ENCODE measurements at regions not wholly inside any gene's neighbourhood (a gene's known extent, or its start where the extent isn't known, plus 50 kb on each side); places are given as distances from the start of the nearest gene placed in this dataset.
A peak's percentile ranks its signal among the peaks of the same experiment; 100 is the strongest.

DNA sequence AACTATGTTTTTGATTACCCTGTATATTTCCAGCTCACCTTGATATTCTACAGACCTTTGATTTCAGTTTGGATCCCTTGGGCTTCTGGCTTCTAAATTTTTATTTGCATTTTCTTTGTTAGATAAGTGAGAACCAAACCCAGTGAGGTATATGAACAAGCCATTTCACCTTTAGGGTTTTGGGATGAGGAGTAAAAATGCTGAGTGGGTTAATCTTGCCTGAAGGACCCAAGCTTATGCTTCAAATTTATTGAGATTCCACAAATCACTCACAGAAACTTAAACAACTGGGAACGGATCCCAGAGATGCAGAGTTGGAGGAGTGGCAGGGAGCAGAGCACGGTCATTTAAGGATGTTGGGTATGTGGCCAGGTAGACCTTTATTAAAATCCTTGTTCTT lies 263.3 kb upstream of the BMP2 start:
- Histone ChIP-seq H3K27me3 (ENCODE audit: control insufficient read depth, extremely low read depth, insufficient read depth, low read length) (no peaks in the 10 kb centered on the region), H3K9me1 (ENCODE audit: control insufficient read depth, extremely low read depth, insufficient read depth, low read length) (no peaks in the 10 kb centered on the region), H2AFZ (ENCODE audit: control insufficient read depth, low read length) (no peak overlapping the region), H3K4me2 (ENCODE audit: control insufficient read depth, extremely low read depth, insufficient read depth, low read depth, low read length) (no peak overlapping the region), H3K36me3 (ENCODE audit: control insufficient read depth in 2 of 2, extremely low read depth in 1 of 2, insufficient read depth in 2 of 2, low read length in 2 of 2) (no peaks in the 10 kb centered on the region), H3K9ac (ENCODE audit: control insufficient read depth, extremely low read depth, insufficient read depth, low read length) (no peak overlapping the region), H3K4me1 (ENCODE audit: control insufficient read depth, extremely low read depth, insufficient read depth, low read length) (peaks cover 9% of the 10 kb centered on the region), H3K9me3 (ENCODE audit: control insufficient read depth, low read depth, low read length) (no peaks in the 10 kb centered on the region), H3K4me3 (ENCODE audit: control insufficient read depth in 2 of 3, extremely low read depth in 1 of 3, insufficient read depth in 2 of 3, low read depth in 1 of 3, low read length in 3 of 3) (no peak overlapping the region), H4K20me1 (ENCODE audit: control insufficient read depth, extremely low read depth, insufficient read depth, low read length) (no peaks in the 10 kb centered on the region), H3K79me2 (ENCODE audit: control insufficient read depth, insufficient read depth, low read length) (no peaks in the 10 kb centered on the region), H3K27ac (ENCODE audit: control insufficient read depth, insufficient read depth, low read length) (no peak overlapping the region)
- no peak for TF ChIP-seq EZH2 (IDR thresholded peaks at IDR 0.05; ENCODE audit: low read length)
- DNase-seq (ENCODE audit: low read depth, low spot score) = no peak
- FAIRE-seq = no peak
- dilution Hi-C loops (cut with MboI; ENCODE audit: extremely low pct_ligation_motif_present, low sequenced_read_pairs) = no loop called here

DNA sequence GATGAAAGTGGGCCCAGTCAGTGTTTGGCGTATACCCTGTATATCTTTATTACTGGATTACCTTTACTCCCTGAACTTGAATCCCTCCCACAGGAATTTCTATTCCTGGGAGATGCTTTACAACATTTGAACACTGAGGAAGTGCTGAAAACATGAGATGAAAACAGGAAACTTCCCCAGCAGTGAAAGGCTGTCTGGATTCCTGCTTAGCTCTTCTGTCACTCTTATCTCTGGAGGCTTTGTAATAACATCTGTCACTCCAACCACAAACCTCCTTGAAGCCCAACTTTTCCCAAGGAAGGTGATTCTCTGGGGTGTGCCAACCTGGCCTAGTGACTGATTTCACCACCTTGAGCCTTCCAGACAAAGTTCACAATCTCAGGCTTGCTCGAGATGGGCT lies 264.5 kb upstream of the BMP2 start:
- no peak for DNase-seq (ENCODE audit: low read depth, low spot score)
- TF ChIP-seq, protein P1, sequence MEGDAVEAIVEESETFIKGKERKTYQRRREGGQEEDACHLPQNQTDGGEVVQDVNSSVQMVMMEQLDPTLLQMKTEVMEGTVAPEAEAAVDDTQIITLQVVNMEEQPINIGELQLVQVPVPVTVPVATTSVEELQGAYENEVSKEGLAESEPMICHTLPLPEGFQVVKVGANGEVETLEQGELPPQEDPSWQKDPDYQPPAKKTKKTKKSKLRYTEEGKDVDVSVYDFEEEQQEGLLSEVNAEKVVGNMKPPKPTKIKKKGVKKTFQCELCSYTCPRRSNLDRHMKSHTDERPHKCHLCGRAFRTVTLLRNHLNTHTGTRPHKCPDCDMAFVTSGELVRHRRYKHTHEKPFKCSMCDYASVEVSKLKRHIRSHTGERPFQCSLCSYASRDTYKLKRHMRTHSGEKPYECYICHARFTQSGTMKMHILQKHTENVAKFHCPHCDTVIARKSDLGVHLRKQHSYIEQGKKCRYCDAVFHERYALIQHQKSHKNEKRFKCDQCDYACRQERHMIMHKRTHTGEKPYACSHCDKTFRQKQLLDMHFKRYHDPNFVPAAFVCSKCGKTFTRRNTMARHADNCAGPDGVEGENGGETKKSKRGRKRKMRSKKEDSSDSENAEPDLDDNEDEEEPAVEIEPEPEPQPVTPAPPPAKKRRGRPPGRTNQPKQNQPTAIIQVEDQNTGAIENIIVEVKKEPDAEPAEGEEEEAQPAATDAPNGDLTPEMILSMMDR (optimal IDR thresholded peaks at IDR 0.05 in 1 of 3, IDR thresholded peaks at IDR 0.05 in 1 of 3, conservative IDR thresholded peaks at IDR 0.05 in 1 of 3; ENCODE audit: extremely low read depth in 1 of 3, insufficient read depth in 2 of 3, low read length in 3 of 3) = no peak
- TF ChIP-seq EZH2 (IDR thresholded peaks at IDR 0.05; ENCODE audit: low read length) = no peak
- H3K27me3 ChIP-seq (ENCODE audit: control insufficient read depth, extremely low read depth, insufficient read depth, low read length) = no peaks in the 10 kb centered on the region
- H2AFZ ChIP-seq (ENCODE audit: control insufficient read depth, low read length) = no peak overlapping the region
- no peaks in the 10 kb centered on the region for H4K20me1 ChIP-seq (ENCODE audit: control insufficient read depth, extremely low read depth, insufficient read depth, low read length)
- H3K4me1 ChIP-seq (ENCODE audit: control insufficient read depth, extremely low read depth, insufficient read depth, low read length) = peaks cover 9% of the 10 kb centered on the region
- dilution Hi-C loops (cut with MboI; ENCODE audit: extremely low pct_ligation_motif_present, low sequenced_read_pairs) = no loop called here
- FAIRE-seq = no peak
- H3K9me1 ChIP-seq (ENCODE audit: control insufficient read depth, extremely low read depth, insufficient read depth, low read length) = no peaks in the 10 kb centered on the region
- H3K9me3 ChIP-seq (ENCODE audit: control insufficient read depth, low read depth, low read length) = no peaks in the 10 kb centered on the region
- no peaks in the 10 kb centered on the region for H3K36me3 ChIP-seq (ENCODE audit: control insufficient read depth in 2 of 2, extremely low read depth in 1 of 2, insufficient read depth in 2 of 2, low read length in 2 of 2)
- no peak overlapping the region for H3K27ac ChIP-seq (ENCODE audit: control insufficient read depth, insufficient read depth, low read length)
- H3K4me3 ChIP-seq (ENCODE audit: control insufficient read depth in 2 of 3, extremely low read depth in 1 of 3, insufficient read depth in 2 of 3, low read depth in 1 of 3, low read length in 3 of 3) = no peak overlapping the region
- no peak overlapping the region for H3K9ac ChIP-seq (ENCODE audit: control insufficient read depth, extremely low read depth, insufficient read depth, low read length)
- no peak overlapping the region for H3K4me2 ChIP-seq (ENCODE audit: control insufficient read depth, extremely low read depth, insufficient read depth, low read depth, low read length)
- no peaks in the 10 kb centered on the region for H3K79me2 ChIP-seq (ENCODE audit: control insufficient read depth, insufficient read depth, low read length)

DNA sequence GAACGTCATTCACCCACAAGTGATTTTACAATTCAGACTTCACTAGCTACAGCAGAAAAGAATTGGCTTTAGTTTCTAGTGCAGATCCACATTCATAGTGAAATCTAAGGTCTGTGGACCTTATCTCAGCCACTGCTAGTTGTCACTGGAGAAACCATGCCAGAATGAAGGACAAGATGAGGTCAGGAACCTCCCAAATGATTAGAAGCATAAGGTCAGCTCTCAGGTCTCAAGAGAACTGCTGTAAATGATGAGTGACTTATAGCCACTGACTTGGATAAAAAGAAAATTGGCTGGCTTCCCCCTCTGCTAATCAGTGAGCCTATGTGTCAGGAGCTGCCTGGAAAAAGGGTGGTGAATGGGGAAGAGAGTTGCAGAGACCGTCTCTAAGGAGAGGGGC lies 265.3 kb upstream of the BMP2 start:
- H3K27ac ChIP-seq (ENCODE audit: control insufficient read depth, insufficient read depth, low read length) = no peak overlapping the region
- no peaks in the 10 kb centered on the region for H3K79me2 ChIP-seq (ENCODE audit: control insufficient read depth, insufficient read depth, low read length)
- dilution Hi-C loops (cut with MboI; ENCODE audit: extremely low pct_ligation_motif_present, low sequenced_read_pairs) = no loop called here
- no peaks in the 10 kb centered on the region for H3K9me3 ChIP-seq (ENCODE audit: control insufficient read depth, low read depth, low read length)
- H3K9ac ChIP-seq (ENCODE audit: control insufficient read depth, extremely low read depth, insufficient read depth, low read length) = no peak overlapping the region
- DNase-seq (ENCODE audit: low read depth, low spot score) (no peak), FAIRE-seq (peak; percentile 26)
- no peak overlapping the region for H3K4me3 ChIP-seq (ENCODE audit: control insufficient read depth in 2 of 3, extremely low read depth in 1 of 3, insufficient read depth in 2 of 3, low read depth in 1 of 3, low read length in 3 of 3)
- H3K9me1 ChIP-seq (ENCODE audit: control insufficient read depth, extremely low read depth, insufficient read depth, low read length) = no peaks in the 10 kb centered on the region
- H2AFZ ChIP-seq (ENCODE audit: control insufficient read depth, low read length) = no peak overlapping the region
- H3K27me3 ChIP-seq (ENCODE audit: control insufficient read depth, extremely low read depth, insufficient read depth, low read length) = no peaks in the 10 kb centered on the region
- TF ChIP-seq, protein P1 (optimal IDR thresholded peaks at IDR 0.05 in 1 of 3, IDR thresholded peaks at IDR 0.05 in 1 of 3, conservative IDR thresholded peaks at IDR 0.05 in 1 of 3; ENCODE audit: extremely low read depth in 1 of 3, insufficient read depth in 2 of 3, low read length in 3 of 3) = no peak
- TF ChIP-seq EZH2 (IDR thresholded peaks at IDR 0.05; ENCODE audit: low read length) = no peak
- no peak overlapping the region for H3K4me2 ChIP-seq (ENCODE audit: control insufficient read depth, extremely low read depth, insufficient read depth, low read depth, low read length)
- peaks cover 9% of the 10 kb centered on the region for H3K4me1 ChIP-seq (ENCODE audit: control insufficient read depth, extremely low read depth, insufficient read depth, low read length)
- no peaks in the 10 kb centered on the region for H4K20me1 ChIP-seq (ENCODE audit: control insufficient read depth, extremely low read depth, insufficient read depth, low read length)
- H3K36me3 ChIP-seq (ENCODE audit: control insufficient read depth in 2 of 2, extremely low read depth in 1 of 2, insufficient read depth in 2 of 2, low read length in 2 of 2) = no peaks in the 10 kb centered on the region

Data from keratinocyte (primary cell).